ENCODE measurements at regions not wholly inside any gene's neighbourhood (a gene's known extent, or its start where the extent isn't known, plus 50 kb on each side); places are given as distances from the start of the nearest gene placed in this dataset.
"Not testable (repeated sequence)": the region's sequence is repeated elsewhere in the genome, so short reads cannot be mapped to it uniquely, and the experiment has no call there.

GRCh38 chr10:130263289-130263688 is 127.1 kb downstream of the GLRX3 start:
- no peak for DNase-seq

GRCh38 chr10:130265542-130265941 is 129.4 kb downstream of the GLRX3 start:
- no peak for DNase-seq

- DNase-seq: no peak
Observed at GRCh38 chr10:130282492-130283218, 146.5 kb downstream of the GLRX3 start.

DNA sequence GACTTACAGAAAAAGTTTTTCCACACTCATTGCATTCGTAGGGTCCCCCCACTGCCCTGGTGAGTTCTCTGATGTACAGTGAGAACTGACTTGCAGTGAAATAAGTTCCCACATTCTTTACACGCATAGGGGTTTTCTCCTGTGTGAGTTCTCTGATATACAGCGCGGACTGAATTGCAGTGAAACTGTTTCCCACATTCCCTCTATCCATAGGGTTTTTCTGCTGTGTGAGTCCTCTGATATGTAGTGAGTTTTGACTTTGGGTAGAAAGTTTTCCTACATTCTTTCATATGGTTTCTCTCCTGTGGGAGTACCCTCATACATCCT is 147.0 kb downstream of the GLRX3 start:
- DNase-seq: no peak

DNA sequence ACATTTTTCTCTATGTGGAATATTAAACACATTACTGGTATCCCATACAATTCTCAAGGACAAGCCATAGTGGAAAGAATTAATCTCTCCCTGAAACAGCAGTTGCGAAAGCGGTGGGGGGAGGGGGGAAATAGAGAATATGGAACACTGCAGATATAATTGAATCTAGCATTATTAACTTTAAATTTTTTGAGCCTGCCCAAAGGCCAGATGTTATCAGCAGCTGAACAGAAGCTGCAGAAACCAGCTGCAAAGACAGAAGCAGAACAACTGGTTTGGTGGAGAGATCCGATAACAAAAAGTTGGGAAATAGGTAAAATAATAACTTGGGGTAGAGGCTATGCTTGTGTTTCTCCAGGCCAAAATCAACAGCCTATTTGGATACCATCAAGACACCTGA is 159.6 kb downstream of the GLRX3 start:
- not testable (repeated sequence) for DNase-seq

DNA sequence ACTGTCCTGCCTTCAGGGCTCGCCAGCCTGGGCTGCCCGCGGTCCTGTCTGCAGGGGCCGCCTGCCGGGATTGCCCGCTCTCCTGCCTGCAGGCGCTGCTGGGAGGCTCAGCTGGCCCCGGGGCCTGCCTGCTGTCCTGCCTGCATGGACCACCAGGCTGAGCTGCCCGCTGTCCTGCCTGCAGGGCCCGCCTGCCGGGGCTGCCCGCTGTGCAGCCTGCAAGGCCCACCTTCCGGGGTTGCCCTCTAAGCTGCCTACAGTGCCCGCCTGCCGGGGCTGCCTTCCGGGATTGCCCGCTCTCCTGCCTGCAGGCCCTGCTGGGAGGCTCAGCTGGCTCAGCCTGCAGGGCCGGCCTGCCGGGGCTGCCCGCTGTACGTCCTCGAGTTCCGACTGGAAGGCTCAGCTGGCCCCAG is 164.4 kb downstream of the GLRX3 start:
- no peak for DNase-seq

DNA sequence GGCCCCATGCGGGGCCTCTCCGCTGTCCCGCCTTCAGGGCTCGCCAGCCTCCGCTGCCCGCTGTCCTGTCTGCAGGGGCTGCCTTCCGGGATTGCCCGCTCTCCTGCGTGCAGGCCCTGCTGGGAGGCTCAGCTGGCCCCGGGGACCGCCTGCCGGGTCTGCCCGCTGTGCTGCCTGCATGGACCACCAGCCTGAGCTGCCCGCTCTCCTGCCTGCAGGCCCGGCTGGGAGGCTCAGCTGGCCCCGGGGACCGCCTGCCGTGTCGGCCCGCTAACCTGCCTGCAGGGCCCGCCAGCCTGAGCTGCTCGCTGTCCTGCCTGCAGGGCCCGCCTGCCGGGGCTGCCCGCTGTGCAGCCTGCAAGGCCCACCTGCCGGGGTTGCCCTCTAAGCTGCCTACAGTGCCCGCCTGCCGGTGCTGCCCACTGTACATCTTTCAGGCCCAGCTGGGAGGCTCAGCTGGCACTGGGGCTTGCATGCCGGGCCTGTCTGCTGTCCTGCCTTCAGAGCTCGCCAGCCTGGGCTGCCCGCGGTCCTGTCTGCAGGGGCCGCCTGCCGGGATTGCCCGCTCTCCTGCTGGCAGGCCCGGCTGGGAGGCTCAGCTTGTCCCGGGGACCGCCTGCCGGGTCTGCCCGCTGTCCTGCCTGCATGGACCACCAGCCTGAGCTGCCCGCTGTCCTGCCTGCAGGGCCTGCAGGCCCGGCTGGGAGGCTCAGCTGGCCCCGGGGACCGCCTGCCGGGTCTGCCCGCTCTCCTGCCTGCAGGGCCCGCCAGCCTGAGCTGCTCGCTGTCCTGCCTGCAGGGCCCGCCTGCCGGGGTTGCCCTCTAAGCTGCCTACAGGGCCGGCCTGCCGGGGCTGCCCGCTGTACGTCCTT is 165.1 kb downstream of the GLRX3 start:
- DNase-seq: peak; percentile 11

GRCh38 chr10:130326954-130327353 is 190.8 kb downstream of the GLRX3 start:
- no peak for DNase-seq

GRCh38 chr10:130329792-130330191 is 193.6 kb downstream of the GLRX3 start:
- no peak for DNase-seq

- no peak for DNase-seq
Observed at GRCh38 chr10:130333185-130333584, 197.0 kb downstream of the GLRX3 start.

DNA sequence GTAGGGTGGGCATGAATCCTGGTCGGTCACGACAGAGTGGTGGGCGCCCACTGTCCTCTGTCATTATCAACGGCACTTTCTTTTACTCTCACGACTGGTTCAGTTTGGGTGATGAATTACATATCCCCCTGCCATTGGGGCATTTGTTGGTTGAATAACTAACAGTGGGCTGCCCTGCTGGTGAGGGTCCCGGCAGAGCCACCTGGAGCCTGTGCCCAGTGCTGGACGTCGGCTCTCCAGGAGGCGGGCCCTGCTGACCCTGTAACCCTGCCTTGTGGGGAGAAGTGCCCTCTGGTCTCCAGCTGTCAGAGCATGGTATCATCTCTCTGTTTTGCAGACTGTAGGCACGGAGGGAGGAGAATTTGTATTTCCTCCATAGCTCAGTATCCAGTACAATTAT is 199.1 kb downstream of the GLRX3 start:
- no peak for DNase-seq

DNA sequence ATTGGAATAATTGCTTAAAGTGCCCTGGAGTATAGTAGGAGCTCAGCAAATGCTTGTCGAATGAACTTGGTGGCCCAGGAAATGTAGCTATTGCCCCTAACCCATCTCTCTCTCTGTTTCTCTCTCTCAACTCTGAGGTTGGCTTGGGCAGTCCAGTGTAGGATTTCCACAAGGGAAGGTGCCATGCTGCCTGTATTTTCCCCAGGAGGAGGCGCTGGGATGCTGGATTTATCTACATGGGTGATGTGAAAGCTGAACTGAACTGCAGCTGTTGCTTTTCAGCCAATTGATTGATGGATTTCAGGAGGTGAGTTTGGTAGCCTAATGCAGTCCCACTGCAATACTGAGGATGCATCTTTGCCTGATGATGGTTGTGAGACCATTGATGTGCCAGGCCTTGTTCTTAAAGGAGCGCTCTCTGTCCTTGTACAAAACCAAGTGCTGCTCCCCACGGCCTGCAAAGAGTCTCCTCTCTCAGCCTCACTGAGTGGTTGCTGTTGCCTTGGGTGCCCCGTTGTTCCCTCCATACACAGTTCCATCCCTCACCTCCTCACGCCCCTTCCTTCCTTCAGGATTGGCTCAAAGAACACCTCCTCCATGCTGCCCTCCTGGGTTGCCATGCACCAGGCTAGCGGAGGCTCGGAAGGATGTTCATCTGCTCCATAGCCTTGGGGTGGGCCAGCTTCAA is 200.6 kb downstream of the GLRX3 start:
- DNase-seq: no peak

- DNase-seq: no peak
Observed at GRCh38 chr10:130337305-130337640, 201.1 kb downstream of the GLRX3 start.

- no peak for DNase-seq
Observed at GRCh38 chr10:130337696-130338635, 201.8 kb downstream of the GLRX3 start.

- DNase-seq: no peak
Observed at GRCh38 chr10:130338636-130339024, 202.4 kb downstream of the GLRX3 start.

DNA sequence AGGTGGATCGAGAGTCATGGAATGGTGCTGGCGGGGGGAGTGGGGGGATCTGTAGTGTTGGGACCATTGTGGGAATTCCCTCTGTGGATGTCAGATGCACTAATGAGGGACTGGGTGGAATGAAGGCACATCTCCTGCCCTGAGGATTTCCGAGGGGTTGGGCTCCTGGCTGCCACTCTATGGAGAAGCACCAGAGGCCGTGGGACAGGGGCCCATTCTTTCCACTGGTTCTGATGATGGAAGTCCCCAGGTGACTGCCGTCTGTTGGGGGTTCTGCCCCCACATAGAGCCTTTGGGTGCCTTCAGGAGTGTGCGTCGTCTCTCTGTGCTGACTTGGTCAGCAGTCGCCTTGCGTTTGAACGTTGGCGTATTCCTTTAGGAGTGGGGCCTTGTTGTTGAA is 202.9 kb downstream of the GLRX3 start:
- no peak for DNase-seq

DNA sequence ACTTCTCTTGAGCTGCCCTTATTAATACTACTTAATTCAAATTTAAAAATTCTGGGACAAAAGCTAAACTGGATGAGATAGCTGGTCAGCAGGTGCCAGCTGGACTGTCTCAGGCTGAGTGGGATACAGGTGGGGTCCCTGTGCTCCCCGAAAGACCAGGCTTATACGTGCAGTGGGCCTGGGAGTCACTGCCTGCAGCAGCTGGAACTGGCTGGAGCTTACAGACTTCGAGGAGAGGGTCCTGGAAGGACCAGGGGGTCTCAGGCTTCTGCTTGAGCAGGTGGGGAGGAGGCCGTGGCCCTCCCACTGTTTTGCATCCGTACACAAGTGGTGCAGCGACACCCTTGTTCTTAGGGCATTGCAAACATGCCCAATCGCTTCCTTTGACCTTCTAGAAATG is 203.7 kb downstream of the GLRX3 start:
- no peak for DNase-seq

- no peak for DNase-seq
Observed at GRCh38 chr10:130340816-130341215, 204.6 kb downstream of the GLRX3 start.

DNA sequence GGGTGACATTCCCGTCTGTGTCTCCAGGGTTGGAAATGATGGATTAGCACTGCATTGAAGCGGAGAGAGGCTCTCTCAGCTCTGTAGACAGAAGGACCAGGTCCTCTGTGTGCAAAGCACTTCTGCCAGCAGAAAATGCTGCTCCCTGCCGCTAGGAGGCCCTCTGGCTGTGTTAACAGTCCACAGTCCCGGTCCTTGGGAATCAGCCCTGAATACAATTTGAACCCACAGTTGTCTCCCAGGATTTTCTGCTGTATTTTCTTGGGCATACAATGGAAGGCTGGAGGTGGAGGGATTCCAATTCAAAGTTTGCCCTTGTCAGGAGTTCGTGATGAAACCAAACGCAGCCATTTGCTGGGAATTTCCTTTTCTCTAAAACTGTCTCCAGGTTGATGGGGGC is 205.2 kb downstream of the GLRX3 start:
- DNase-seq: no peak

DNA sequence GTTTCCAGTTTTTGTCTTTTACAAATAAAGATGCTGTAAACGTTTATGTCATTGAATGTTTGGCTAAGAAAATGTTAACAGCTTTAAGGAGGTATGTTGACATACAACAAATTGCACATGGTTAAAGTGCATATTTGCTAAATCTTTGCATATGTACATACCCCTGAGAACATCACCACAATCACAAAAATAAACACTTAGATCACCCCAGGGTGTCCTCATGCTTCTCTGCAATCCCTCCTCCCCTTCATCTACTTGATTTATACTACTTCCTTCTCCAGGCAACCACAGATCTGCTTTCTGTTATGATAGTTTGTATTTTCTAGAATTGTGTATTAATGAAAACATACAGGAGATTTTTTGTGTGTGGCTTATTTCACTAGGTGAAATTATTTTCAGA is 209.5 kb downstream of the GLRX3 start:
- DNase-seq: no peak

GRCh38 chr10:130350996-130351395 is 214.8 kb downstream of the GLRX3 start:
- no peak for DNase-seq

GRCh38 chr10:130351466-130352290 is 215.5 kb downstream of the GLRX3 start:
- no peak for DNase-seq

Measured in effector CD8-positive, alpha-beta T cell (primary cell).